ENCODE measurements at regions not wholly inside any gene's neighbourhood (a gene's known extent, or its start where the extent isn't known, plus 50 kb on each side); places are given as distances from the start of the nearest gene placed in this dataset.

- ATAC-seq (ENCODE audit: low FRiP score): no peak
- no peak for DNase-seq (ENCODE audit: low spot score)
- TF ChIP-seq, protein P1, sequence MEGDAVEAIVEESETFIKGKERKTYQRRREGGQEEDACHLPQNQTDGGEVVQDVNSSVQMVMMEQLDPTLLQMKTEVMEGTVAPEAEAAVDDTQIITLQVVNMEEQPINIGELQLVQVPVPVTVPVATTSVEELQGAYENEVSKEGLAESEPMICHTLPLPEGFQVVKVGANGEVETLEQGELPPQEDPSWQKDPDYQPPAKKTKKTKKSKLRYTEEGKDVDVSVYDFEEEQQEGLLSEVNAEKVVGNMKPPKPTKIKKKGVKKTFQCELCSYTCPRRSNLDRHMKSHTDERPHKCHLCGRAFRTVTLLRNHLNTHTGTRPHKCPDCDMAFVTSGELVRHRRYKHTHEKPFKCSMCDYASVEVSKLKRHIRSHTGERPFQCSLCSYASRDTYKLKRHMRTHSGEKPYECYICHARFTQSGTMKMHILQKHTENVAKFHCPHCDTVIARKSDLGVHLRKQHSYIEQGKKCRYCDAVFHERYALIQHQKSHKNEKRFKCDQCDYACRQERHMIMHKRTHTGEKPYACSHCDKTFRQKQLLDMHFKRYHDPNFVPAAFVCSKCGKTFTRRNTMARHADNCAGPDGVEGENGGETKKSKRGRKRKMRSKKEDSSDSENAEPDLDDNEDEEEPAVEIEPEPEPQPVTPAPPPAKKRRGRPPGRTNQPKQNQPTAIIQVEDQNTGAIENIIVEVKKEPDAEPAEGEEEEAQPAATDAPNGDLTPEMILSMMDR (IDR thresholded peaks at IDR 0.05): no peak
These were observed 189.9 kb upstream of the CXCL13 start for GRCh38 chr4:77415689-77416088.

DNA sequence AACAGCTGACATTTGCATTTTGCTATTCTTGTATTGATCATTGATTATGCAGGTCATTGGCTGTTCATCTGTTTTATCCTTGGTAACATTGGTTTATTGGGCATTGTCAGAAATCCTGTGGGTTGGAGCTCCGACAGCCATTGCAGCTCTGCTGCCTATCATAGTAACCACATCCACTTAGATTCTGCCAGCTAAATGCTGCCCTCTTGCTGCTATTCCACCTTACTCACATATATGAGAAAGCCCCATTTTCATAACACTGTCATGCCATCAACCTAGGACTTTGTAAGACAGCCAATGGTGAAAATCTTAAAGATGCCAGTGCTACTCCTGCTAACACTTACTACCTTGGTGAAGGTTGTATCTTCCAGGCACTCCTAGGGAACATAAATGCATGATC is 187.3 kb upstream of the CXCL13 start:
- peak; percentile 56 for ATAC-seq (ENCODE audit: low FRiP score)
- TF ChIP-seq, protein P1 (IDR thresholded peaks at IDR 0.05): no peak
- DNase-seq (ENCODE audit: low spot score): no peak

DNA sequence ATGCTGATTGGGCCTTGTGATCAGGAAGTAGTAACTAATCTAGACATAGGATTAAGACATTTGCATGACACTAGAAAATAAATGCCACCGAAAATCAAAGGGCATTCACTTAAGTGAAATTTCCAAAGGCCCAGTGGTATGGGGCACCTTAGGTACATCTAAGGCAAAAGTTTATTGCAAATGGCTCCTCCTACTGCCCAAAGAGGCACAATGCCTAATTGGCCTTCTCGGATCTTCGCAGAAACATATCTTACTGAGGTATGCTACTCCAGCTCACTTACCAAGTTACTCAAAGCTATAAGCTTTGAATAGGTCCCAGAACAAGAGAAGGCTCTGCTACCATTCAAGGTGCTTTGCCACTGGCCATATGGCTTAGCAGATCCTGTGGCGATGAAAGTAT is 174.8 kb upstream of the CXCL13 start:
- no peak for DNase-seq (ENCODE audit: low spot score)
- no peak for ATAC-seq (ENCODE audit: low FRiP score)
- TF ChIP-seq, protein P1 (IDR thresholded peaks at IDR 0.05): no peak

DNA sequence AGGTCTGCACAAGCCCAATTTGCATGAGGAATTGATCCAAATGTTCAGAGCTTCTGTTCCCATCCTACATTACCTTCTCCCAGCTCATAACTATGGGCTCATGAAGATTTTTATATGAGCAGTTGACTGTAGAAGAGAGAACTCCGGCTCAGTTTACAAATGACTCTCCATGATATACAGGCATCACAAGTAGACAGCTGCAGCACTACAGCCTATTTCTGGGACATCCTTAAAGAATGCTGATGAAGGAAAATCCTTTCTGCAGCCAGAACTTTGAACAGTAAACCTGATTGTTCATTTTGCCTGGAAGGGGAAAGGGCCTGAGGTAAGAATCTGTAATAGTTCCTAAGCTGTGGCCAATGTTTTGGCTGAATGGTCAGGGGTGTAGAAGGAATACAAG is 174.1 kb upstream of the CXCL13 start:
- DNase-seq (ENCODE audit: low spot score) (no peak), ATAC-seq (ENCODE audit: low FRiP score) (no peak)
- TF ChIP-seq, protein P1 (IDR thresholded peaks at IDR 0.05): no peak

DNA sequence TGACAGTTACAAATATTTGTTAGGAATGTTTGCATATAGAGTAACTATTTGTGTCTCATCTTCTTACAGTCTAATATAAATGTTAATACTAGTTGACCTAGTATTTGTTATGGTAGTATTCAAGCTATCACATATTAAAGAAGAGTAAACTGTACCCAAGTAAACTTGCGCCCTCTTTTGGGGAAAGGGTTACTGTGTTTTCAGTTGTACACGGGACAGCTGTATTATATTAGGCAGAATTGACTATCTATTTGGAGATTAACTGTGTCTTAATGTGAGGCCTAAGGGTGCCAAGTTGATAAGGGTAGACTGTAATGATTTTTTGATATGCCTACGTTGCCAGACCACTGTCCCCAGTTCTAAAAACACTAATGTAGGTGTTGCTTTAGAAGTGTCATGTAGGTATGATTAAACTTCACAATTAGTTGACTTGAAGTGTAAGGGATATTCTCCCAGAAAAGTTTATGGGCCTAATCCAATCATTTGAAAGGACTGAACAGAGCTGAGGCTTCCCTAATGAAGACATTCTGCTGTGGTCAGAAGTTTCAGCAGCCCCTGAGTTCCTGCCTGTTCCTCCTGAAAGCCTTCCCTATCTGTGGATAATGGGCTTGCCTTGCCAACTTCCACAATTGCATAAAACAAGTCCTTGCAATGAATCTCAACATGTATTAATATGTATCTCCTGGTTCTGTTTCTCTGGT is 172.8 kb upstream of the CXCL13 start:
- TF ChIP-seq, protein P1 (IDR thresholded peaks at IDR 0.05): no peak
- ATAC-seq (ENCODE audit: low FRiP score) (no peak), DNase-seq (ENCODE audit: low spot score) (no peak)

GRCh38 chr4:77433418-77433733 is 172.2 kb upstream of the CXCL13 start:
- DNase-seq (ENCODE audit: low spot score) (no peak), ATAC-seq (ENCODE audit: low FRiP score) (peak; percentile 62)
- TF ChIP-seq, protein P1 (IDR thresholded peaks at IDR 0.05): no peak

DNA sequence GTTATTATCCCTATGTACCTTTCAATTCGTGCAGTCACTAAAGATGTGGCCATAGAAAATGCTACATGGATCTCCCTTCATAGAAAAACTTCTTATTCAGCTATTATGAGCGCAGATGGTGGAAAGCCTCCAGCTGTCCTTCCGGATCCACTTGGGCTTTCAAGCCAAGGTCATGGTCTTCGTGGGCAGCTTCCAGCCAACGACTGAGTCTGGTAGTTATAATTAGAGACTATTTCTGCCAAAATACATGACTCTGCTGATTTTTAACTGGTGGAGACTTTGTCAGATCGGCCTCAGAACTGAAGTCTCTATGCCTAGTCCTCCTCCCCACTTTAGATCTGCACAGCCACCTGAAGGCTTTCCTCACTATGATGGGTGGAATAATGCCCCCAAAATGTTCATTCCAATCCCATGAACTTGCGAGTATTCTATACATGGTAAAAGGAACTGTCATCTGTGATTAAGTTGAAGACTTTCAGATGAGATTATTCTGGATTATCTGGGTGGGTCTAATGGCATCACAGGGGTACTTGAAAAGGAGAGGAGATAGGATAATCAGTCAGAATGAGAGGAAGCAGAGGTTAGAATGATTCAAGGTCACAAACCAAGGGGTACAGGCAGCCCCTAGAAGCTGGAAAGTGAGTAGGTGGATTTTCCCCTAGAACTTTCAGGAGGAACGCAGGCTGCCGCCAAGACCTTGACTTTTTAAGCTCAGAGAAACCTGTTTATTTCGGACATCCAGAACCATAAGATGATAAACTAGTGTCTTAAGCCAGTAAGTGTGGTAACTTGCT is 171.1 kb upstream of the CXCL13 start:
- TF ChIP-seq, protein P1 (IDR thresholded peaks at IDR 0.05): no peak
- no peak for ATAC-seq (ENCODE audit: low FRiP score)
- DNase-seq (ENCODE audit: low spot score): no peak
